HG03108 (cell line): ENCODE measurements at regions not wholly inside any gene's neighbourhood (a gene's known extent, or its start where the extent isn't known, plus 50 kb on each side); places are given as distances from the start of the nearest gene placed in this dataset.
"Not testable (repeated sequence)": the region's sequence is repeated elsewhere in the genome, so short reads cannot be mapped to it uniquely, and the experiment has no call there.

Experiments used
- ATAC-seq: cut with Tn5 transposase; IDR thresholded peaks from one replicate; pipeline ENCODE4 v1.9.1; 2021; ENCODE audit warnings: moderate library complexity; ENCODE audit not compliant: unreplicated experiment

DNA sequence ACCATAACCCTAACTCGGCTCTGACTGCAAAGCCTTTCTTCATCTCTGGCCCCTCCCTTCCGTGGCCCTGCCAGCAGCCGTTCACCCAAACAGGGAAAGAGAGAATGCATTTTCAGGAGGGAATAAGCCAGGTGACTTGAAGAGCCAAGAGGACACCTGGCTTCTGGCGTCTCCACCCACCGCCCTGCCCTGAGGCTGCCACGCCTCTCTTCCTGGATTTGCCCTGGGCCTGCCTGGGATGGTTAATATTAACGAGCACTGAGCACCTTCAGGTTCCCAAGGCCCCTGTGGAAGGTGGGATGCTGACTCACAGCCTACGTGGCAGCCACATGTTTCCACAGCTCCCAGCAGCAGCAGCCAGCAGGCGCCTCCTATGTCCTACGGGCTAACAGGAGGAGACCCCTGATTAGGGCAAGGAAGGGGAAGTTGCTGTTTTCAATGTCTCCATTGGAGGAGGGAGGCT, 138.0 kb upstream of the RREB1 start:
- no peak for ATAC-seq

DNA sequence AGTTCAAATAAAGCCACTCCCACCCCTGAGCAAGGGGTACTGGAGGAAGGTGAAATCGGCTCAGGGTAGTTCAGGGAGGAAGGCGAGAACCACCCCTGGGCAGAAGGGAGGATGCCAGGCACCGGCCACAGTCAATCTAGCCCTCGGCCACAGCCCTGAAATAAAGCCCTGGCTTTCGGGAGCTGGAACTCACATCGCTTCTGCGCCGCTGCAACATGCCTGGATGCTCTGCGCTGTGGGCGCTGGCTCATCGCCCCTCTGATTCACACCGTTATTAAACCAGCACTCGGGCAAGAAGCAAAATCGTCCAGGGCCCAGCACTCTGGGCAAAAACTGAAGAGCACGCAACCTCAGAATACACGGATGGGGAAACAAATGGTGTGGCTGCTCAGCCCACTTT, 136.9 kb upstream of the RREB1 start:
- no peak for ATAC-seq

DNA sequence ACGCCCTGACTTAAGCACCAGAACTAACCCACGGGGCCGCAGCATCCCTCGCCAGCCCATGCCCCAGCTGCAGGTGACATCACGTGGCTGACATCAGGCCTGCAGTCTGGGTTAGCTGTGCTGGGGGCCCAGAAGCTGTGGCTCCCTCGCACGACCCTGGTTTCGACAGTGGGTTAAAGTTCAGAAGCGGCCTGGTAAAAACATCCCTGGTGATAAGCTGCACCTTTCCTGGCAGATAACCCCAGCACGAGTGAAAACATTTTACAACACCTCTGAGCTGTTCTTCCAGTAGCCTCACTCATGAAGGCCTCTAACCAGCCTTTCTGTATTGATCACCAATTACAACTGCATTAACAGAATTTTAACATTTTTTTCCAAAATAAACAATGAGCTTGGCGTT, 136.4 kb upstream of the RREB1 start:
- ATAC-seq = no peak

DNA sequence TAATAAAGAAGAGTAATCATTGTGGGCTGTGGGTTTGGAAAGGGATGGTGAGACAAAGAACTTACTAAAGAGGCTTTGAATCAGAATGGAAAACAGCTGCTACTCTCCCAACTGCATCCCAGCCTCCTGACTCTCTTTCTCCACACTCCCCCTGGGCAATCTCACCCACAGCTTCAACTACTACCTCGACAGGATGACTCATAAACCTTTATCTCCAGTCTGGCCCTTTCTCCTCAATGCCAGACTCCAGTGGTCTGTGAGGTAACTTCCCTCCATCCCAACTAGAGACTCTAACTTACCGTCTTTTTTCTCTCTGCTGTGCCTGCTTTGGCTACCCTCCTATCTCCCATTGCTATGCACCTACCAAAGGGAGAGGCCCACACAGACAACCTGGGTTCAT, 135.3 kb upstream of the RREB1 start:
- no peak for ATAC-seq

DNA sequence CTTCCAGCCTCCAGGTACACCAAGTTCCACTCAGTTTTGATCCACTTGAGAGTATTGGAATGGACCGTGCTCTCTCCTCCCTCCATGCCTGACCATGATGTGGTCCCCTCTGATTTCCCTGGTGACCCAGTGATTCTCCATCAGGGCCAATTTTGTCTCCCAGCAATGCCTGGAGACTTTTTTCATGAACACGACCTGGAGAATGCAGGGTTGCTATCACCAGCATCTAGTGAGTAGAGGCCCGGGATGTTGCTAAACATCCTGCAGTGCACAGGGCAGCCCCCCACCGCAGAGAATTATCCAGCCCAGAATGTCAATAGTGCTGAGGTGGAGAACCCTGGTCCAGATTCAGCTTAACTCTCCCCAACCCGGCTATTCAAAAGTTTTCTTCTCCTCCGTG, 134.0 kb upstream of the RREB1 start:
- ATAC-seq = no peak

DNA sequence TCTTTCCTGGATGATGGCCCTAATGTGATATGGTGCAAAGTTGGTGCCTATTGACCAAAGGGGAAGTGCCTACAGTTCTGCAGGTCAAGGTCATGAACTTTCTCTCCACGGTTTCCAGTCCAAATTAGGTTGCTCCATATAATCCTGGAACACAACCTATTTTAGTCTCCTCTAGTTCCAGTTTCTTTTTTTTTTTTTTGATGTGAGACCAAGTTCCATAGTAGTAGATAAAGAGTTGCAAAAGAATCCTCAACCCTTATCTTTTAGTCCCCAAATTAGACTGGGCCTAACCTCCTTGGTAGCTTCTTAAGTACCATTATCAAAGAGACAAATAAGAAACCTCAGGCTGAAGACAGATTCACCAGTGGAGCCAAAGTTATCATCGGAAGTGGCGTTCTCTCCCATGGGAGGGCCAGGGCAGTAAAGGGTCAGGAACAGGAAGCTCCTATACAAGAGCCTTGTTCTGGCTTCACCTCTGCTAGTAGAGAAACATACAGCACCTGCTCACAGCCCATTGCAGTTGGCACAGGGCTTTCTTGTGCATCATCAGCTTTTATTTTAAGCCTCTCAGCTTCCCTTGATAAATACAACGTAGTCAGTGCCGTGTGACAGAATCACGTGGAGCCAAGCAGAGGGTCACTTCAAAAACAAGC, 132.2 kb upstream of the RREB1 start:
- ATAC-seq = no peak

DNA sequence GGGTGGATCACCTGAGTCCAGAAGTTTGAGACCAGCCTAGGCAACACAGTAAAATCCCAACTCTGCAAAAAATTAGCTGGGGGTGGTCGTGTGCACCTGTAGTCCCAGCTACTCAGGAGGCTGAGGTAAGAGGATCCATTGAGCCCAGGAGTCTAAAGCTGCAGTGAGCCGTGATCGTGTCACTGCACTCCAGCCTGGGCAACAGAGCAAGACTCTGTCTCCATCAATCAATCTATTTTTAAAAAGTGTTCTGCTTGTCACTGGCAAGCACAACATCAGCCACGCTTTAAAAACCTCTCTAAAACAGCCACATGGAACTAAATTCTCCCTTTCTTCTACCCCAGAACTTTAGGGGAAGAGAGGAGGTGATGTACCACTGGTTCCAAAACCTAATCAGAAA, 131.6 kb upstream of the RREB1 start:
- ATAC-seq = no peak

DNA sequence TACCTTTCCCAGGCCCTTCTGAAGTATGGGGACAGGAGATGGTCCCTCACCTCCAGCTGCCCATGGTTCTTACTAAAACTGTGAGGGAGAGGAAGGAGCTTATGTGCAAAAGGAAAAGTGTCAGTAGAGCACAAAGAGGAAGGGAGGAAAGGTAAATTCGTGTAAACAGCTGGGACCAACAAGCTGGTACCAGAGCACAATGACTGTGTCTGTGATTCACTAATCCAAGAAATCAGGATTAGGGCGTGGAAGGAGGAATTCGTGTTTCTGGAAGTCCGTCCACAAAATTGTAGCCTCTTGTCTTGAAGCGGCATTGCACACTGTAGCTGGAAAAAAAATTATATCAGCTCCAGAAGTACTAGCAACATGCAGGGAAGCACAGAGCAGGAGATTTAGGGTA, 129.0 kb upstream of the RREB1 start:
- ATAC-seq = no peak

DNA sequence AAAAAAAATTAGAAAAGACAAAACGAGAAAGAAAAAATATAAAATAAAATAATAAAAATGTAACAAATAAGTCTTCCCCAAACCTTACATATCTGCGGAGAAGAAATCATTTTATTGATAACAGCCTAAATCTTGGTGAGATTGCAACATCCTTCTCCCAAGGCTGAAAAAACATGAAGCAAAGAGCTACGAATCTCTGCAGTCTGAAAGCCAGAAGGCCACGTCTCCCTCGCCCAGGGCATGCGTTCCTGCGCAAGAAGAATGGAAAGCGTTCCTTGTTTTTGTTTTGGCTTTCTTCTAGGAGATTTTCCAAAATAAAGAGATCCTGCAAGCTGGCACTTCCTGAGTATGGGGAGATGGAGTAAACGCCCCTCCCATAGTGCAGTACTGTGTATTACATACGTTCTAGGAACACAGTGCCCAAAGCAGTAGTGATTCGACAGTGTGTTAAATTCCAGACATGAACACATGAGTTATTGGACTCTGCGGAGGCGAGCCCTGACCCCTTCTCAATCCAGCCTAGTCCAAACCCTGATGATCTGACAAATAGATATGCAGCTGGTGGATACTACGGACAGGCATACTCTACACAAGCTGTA, 126.7 kb upstream of the RREB1 start:
- ATAC-seq = no peak

DNA sequence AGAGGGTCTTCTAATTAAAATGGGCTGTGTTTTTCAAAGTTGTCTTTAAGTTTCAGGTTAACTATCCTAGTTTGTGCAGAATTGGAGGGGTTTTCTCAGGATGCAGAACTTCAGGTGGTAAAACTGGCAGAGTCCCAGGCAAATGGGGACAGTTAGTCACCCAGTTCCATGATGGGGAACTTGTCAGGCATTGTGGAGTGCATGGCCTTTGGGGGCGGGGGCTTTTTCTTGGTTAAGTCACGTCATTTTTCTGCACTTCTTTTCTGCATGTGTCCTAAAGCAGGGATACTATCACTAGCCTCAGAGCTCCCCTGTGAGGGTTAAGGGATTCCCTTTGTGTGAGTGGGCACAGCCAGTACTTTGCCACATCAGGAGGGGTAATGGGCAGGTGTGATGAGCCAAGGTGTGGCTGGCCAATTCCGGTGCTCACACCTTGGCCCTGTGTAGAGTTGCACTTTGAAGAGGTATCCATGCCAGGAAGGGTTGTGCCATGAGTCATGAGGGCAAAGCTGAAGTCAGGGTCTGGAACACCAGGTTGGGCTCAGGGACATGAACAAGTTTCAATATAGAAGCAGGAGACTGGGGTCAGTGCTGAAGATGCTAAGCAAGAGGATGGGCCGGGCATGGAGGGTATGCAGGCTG, 126.0 kb upstream of the RREB1 start:
- no peak for ATAC-seq

DNA sequence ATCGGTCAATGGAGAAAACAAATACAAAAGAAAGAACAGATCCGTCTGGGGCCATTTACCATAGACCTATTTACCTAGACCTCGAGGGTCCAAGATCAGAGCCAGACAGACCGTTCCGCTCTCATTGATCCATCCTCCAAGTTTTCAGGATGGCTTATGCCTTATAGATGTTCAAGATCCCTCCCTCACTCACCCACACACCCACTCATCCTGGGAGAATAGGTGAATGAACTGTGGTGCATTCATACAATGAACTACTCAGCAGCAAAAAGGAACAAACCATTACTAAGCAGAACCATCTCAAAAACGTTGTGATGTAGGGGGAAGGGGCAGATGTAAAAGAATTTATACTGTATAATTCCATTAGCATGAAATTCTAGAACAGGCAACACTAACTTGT, 125.1 kb upstream of the RREB1 start:
- no peak for ATAC-seq

DNA sequence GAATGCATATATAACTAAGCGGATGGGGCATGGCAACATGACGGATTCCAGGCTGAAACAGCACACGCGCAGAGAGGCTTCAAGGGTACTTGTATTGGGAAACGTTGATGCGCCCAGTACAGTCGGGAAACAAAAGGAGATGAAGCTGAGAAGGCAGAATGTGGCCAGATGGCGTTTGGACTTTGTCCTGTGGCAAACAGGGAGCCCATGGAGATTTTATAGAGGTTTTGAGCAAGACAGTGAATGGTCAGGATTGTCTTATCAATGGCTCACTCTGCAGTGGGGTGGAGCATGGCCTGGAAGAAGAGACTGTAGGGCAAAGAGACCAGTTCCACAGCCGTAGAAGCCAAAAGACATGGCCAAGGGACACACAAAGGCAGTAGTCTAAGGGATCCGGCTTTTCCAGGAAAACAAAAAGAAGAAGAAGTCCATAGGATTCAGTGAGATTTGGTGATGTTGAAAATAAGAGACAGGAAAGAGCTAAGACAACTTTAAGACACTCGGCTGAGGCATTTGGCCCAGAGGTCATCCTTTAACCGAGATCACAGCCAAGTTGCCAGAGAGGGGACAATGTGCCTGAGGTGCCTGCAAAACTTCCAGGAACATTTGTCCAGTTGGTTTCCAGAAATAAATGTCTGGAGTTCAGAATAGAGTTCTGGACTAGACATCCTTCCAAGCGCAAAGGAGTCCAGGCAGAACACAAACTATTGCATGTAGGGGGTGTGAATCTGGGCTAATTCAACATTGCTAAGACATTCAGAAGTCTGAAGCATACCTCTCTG, 123.0 kb upstream of the RREB1 start:
- ATAC-seq = no peak

DNA sequence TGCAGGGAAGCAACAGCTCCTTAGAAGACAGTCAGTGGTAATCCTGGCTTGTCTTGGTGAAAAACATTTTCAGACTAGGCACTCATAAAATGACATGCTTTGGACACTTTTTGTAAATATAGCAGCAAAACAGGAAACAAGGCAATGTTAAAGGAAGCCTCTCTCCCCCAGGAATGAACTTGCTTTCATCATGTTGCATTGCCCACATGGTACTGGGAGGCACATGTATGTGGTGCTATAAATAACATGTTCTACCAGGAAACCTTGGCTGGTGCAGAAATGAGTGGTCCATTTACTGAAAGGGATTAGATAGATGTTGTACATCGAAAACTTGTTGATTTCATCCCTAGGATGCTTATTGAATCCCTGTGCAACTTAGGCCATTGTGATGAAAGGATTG, 121.4 kb upstream of the RREB1 start:
- ATAC-seq = no peak

DNA sequence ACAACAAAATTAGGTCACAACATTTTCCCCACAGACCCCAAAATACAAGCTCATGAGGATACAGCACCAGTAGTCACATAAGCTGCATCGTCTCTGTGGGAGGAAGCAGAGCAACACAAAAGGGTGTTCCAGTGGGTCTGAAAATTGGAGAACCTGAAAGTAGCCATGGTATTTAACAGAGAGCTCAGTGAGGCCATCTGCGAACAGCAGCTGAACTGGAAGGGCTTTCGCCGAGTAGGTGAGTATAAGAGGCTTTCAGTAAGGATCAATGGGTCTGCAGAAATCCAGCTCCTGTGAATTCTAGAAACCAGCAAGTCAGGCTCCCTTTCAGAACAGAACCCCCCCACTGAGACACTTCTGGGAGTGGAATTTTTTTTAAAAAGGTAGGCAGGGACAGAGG, 120.0 kb upstream of the RREB1 start:
- no peak for ATAC-seq

DNA sequence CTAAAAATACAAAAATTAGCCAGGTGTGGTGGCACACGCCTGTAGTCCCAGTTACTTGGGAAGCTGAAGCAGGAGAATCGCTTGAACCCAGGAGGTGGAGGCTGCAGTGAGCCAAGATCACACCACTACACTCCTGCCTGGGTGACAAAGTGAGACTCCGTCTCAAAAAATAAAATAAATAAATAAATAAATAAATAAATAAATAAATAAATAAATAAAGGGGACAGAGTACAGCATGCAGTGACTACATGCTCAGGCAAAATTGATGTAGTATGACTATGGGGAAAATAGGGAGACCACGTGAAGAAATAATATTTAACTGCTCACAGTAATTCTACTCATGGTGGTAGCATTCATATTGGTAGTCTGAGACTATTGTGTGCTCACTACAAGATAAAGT, 117.7 kb upstream of the RREB1 start:
- ATAC-seq = not testable (repeated sequence)

DNA sequence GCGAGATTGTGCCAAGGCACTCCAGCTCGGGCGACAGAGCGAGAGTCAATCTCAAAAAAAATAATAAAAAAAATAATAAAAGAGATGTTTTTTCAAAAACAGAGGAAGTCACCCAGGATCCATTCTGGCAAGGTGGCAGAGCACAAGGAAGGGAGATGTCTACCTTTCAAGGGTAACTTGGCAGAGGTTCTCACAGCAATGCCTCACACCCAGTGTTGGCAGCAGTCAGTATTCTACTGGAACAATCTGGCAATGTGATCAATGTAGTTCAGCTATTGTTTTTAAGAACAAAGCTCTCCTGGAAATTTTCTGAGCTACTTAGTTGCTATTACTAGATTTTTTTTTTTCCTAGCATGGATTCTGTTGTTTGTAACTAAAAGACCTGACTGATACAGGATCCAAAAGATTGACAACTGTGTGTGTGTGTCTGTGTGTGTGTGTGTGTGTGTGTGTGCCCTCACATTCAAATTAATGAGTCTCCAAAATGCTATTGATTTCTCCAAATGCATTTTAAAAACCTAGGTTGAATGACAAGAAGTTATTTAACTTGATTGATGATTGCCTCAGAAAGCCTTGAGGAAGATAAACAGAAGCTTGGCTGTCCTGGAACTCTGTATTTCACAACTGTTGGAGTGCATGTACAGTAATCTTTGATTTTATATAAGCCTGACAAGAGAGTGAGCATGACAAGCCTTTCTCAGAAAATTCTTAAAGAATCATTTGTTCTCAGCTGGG, 114.1 kb upstream of the RREB1 start:
- ATAC-seq = no peak

DNA sequence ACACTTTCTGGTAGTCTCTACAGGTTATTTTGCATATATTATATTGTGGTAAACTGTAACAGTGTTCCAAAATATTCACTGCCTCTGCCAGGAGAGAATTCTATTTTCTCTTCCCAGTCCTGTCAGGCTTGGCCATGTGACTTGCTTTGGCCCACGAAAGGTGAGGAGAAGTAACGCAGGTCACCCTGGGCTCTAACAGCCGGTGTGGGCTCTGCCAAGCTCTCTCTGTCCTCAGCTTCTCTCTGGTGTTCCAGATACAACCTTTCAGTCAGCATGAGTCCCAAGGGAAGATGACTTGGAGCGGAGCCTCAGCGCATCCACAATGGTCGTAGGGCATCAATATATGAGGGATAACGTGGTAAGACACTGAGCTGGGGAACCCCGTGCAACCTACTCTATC, 113.0 kb upstream of the RREB1 start:
- ATAC-seq = no peak

DNA sequence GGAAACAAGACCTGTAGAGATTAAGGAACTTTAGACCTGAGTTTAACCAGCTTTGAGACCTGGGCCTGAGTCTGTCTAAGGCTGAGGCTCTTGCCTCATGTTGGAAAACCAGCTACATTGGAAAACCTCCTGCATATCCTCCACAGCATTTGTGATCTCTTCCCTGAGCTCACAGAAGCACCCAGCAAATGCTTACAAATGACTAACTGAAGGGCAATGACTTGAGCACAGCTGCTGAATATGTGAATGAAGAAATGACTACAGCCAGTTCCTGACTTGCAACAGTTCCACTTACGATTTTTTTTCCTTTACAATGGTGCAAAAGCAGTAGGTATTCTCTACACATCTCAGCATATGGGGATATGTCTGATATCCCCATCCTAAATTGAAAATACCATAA, 112.4 kb upstream of the RREB1 start:
- ATAC-seq = no peak

DNA sequence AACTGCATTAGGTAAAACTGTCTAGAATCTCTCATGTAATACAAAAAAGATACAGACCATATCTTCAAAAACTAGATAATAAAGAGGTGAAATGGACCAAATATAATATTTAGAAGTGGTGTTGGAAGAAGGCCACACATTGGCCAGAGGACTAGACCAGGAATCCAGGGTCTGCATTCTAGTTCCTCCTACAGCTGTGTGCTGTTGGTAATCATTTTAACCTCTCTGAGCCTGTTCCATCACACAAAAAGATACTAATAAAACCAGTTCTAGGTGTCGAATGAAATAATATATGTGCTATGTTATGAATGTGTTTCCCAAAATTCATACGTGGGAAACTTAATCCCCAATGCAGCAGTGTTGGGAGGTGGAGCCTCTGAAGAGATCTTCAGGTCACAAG, 111.6 kb upstream of the RREB1 start:
- no peak for ATAC-seq

DNA sequence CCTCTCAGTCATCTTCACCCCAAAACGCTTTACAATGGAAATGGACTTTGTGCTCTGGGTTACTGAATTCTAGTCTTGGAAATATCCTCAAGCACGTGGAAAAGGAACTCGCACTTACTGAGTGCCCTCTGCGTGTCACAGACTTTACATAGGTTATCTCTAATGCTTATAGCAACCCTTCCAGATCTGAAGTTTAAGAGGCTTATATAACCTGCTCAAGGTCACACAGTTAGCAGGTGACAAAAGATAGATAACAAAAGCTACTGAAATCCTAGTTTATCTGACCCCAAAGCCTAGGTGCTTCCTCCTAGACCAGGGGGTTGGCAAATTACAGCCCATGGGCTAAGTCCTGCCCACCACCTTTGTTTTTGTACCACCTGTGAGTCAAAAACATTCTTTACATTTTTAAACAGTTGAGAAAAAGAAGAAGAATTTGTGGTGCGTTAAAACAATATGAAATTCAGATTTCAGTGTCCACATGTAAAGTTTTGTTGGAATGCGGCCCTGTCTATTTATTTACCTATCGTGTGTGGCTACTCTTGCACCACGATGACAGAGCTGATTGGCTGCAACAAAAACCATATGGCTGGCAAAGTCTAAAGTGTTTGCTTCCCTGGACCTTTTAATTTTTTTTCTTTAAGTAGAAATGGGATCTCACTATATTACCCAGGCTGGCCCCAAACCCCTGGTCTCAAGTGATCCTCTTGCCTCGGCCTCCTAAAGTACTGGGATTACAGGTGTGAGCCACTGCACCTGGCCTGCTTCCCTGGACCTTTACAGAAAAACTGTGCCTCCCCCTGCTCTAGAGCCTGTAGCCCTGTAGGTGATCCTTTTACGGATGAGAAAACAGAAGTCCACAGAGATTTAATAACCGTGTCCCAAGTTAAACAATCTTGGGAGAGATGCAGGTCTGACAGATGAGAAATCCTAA, 110.2 kb upstream of the RREB1 start:
- no peak for ATAC-seq
